ENCODE measurements at regions not wholly inside any gene's neighbourhood (a gene's known extent, or its start where the extent isn't known, plus 50 kb on each side); places are given as distances from the start of the nearest gene placed in this dataset.

DNA sequence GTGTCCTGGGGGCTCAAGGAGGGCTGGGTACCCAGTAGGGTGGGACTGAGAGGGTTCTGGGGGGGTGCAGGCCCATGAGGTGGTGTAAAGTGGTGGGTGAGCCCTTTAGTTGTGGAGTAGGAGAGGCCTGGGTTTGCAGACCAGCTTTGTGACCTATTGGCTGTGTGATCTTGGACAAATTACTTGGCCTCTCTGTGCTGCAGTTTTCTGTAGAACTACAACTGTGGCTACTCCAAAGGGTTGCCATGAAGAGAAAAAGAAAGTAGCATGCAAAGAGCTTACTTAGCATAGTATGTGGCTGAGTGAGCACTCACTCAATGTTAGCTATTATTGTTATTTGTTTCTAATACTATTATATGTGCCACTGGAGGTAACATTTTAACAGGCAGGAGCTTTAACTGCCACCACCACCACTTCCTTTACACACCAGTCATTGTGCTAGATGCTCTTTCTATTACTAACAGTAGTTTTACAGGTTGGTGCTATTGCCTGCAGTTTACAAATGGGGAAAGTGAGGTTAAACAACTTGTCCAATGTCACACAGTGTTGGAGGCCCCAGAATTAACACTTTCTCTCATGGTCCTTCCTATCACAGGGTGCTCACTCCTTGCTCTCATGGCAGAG, 286.8 kb downstream of the DHX35 start:
- H3K27ac Mint-ChIP-seq, result no peak overlapping the region
- H3K27me3 Mint-ChIP-seq (ENCODE audit: low read depth), result no peaks in the 10 kb centered on the region; the same call in 1 of the 2 replicates
- ChIA-PET CTCF (interaction anchor here (1.1 to 3.5 kb wide), 3 partner anchors 16 to 199 kb away, joined by 3 to 11 read pairs (median 4); no protein-coding TSS in a partner anchor), POLR2A (no interaction called here)
- no peaks in the 10 kb centered on the region for H3K4me1 Mint-ChIP-seq
- DNase-seq (ENCODE audit: low spot score) (no peak), ATAC-seq (no peak)
- H3K36me3 Mint-ChIP-seq, result no peaks in the 10 kb centered on the region
- no peak overlapping the region for H3K4me3 Mint-ChIP-seq
- H3K9me3 Mint-ChIP-seq, result no peaks in the 10 kb centered on the region
- no peak for TF ChIP-seq TCF7 (CRISPR knock-in tag; IDR thresholded peaks at IDR 0.05; ENCODE audit: low read depth)
- TF ChIP-seq, protein P1, sequence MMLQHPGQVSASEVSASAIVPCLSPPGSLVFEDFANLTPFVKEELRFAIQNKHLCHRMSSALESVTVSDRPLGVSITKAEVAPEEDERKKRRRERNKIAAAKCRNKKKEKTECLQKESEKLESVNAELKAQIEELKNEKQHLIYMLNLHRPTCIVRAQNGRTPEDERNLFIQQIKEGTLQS (CRISPR knock-in tag; conservative IDR thresholded peaks at IDR 0.05), result no peak
- no peak for TF ChIP-seq RELA (CRISPR knock-in tag; IDR thresholded peaks at IDR 0.05; ENCODE audit: borderline replicate concordance)
- TF ChIP-seq MXD4 (CRISPR knock-in tag; IDR thresholded peaks at IDR 0.05; ENCODE audit: borderline replicate concordance), result no peak
- no peak for TF ChIP-seq GABPB1 (CRISPR knock-in tag; IDR thresholded peaks at IDR 0.05)
- TF ChIP-seq, protein P2, sequence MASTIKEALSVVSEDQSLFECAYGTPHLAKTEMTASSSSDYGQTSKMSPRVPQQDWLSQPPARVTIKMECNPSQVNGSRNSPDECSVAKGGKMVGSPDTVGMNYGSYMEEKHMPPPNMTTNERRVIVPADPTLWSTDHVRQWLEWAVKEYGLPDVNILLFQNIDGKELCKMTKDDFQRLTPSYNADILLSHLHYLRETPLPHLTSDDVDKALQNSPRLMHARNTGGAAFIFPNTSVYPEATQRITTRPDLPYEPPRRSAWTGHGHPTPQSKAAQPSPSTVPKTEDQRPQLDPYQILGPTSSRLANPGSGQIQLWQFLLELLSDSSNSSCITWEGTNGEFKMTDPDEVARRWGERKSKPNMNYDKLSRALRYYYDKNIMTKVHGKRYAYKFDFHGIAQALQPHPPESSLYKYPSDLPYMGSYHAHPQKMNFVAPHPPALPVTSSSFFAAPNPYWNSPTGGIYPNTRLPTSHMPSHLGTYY (CRISPR knock-in tag; IDR thresholded peaks at IDR 0.05), result no peak
- TF ChIP-seq, protein P3, sequence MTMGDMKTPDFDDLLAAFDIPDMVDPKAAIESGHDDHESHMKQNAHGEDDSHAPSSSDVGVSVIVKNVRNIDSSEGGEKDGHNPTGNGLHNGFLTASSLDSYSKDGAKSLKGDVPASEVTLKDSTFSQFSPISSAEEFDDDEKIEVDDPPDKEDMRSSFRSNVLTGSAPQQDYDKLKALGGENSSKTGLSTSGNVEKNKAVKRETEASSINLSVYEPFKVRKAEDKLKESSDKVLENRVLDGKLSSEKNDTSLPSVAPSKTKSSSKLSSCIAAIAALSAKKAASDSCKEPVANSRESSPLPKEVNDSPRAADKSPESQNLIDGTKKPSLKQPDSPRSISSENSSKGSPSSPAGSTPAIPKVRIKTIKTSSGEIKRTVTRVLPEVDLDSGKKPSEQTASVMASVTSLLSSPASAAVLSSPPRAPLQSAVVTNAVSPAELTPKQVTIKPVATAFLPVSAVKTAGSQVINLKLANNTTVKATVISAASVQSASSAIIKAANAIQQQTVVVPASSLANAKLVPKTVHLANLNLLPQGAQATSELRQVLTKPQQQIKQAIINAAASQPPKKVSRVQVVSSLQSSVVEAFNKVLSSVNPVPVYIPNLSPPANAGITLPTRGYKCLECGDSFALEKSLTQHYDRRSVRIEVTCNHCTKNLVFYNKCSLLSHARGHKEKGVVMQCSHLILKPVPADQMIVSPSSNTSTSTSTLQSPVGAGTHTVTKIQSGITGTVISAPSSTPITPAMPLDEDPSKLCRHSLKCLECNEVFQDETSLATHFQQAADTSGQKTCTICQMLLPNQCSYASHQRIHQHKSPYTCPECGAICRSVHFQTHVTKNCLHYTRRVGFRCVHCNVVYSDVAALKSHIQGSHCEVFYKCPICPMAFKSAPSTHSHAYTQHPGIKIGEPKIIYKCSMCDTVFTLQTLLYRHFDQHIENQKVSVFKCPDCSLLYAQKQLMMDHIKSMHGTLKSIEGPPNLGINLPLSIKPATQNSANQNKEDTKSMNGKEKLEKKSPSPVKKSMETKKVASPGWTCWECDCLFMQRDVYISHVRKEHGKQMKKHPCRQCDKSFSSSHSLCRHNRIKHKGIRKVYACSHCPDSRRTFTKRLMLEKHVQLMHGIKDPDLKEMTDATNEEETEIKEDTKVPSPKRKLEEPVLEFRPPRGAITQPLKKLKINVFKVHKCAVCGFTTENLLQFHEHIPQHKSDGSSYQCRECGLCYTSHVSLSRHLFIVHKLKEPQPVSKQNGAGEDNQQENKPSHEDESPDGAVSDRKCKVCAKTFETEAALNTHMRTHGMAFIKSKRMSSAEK (CRISPR knock-in tag; IDR thresholded peaks at IDR 0.05; ENCODE audit: borderline replicate concordance), result no peak
- no peak for TF ChIP-seq JAZF1 (CRISPR knock-in tag; IDR thresholded peaks at IDR 0.05)
- TF ChIP-seq TEAD1 (CRISPR knock-in tag; IDR thresholded peaks at IDR 0.05), result no peak
- TF ChIP-seq, protein P4, sequence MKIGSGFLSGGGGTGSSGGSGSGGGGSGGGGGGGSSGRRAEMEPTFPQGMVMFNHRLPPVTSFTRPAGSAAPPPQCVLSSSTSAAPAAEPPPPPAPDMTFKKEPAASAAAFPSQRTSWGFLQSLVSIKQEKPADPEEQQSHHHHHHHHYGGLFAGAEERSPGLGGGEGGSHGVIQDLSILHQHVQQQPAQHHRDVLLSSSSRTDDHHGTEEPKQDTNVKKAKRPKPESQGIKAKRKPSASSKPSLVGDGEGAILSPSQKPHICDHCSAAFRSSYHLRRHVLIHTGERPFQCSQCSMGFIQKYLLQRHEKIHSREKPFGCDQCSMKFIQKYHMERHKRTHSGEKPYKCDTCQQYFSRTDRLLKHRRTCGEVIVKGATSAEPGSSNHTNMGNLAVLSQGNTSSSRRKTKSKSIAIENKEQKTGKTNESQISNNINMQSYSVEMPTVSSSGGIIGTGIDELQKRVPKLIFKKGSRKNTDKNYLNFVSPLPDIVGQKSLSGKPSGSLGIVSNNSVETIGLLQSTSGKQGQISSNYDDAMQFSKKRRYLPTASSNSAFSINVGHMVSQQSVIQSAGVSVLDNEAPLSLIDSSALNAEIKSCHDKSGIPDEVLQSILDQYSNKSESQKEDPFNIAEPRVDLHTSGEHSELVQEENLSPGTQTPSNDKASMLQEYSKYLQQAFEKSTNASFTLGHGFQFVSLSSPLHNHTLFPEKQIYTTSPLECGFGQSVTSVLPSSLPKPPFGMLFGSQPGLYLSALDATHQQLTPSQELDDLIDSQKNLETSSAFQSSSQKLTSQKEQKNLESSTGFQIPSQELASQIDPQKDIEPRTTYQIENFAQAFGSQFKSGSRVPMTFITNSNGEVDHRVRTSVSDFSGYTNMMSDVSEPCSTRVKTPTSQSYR (CRISPR knock-in tag; IDR thresholded peaks at IDR 0.05), result no peak
- TF ChIP-seq GRHL2 (CRISPR knock-in tag; IDR thresholded peaks at IDR 0.05; ENCODE audit: insufficient replicate concordance, severe bottlenecking), result no peak
- no peak for TF ChIP-seq FOXK1 (CRISPR knock-in tag; IDR thresholded peaks at IDR 0.05)
- TF ChIP-seq SP1 (CRISPR knock-in tag; conservative IDR thresholded peaks at IDR 0.05), result no peak
- TF ChIP-seq ZNF121 (CRISPR knock-in tag; IDR thresholded peaks at IDR 0.05), result no peak
- TF ChIP-seq TP53 (CRISPR knock-in tag; IDR thresholded peaks at IDR 0.05), result no peak
- no peak for TF ChIP-seq MYBL2 (CRISPR knock-in tag; IDR thresholded peaks at IDR 0.05)
- no peak for TF ChIP-seq ZNF232 (CRISPR knock-in tag; IDR thresholded peaks at IDR 0.05)

All from WTC11 (cell line).